ENCODE measurements at regions not wholly inside any gene's neighbourhood (a gene's known extent, or its start where the extent isn't known, plus 50 kb on each side); places are given as distances from the start of the nearest gene placed in this dataset.

DNA sequence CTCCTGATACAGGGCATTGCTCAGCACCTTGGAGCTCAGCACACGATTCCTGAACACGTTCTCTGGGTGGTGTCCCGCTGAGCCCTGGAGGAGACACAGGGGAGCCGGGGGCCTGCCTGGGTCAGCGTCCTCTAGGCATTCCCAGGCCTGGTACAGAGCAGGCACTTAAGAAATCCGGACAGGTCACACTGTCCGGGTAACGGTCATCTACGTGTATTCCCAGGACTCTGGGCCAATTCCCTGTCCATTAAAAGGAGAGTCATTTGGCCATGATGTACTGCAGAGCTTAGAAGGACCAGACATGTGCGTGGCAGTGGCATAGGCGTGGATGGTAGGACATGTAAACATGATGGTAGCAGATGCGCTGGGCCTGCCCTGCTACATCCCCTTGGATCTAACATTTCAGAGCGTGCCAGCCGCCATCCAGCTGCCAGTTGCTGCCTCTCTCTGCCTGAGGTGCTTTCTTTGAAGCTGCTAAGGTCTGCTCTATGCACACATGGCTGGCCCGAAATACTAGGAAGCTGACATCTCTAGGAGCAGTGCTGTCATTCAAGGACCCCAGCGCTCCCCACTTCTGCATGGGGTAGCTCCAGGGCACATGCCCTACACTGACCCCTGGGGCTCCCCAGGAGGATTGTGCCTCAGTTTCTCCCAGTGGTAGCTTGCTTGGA, 273.1 kb upstream of the RTL1 start:
- peaks cover 3% of the 10 kb centered on the region for H3K36me3 Mint-ChIP-seq (ENCODE audit: insufficient read depth)
- H3K27ac Mint-ChIP-seq = no peak overlapping the region
- H3K9me3 Mint-ChIP-seq = no peaks in the 10 kb centered on the region
- no peaks in the 10 kb centered on the region for H3K4me1 Mint-ChIP-seq (ENCODE audit: low read depth in 2 of 2)
- DNase-seq (no peak), ATAC-seq (replicated peaks) (no peak)
- no peak overlapping the region for H3K4me3 Mint-ChIP-seq
- H3K27me3 Mint-ChIP-seq = peaks cover 19 to 34% of the 10 kb centered on the region in 2 donors

DNA sequence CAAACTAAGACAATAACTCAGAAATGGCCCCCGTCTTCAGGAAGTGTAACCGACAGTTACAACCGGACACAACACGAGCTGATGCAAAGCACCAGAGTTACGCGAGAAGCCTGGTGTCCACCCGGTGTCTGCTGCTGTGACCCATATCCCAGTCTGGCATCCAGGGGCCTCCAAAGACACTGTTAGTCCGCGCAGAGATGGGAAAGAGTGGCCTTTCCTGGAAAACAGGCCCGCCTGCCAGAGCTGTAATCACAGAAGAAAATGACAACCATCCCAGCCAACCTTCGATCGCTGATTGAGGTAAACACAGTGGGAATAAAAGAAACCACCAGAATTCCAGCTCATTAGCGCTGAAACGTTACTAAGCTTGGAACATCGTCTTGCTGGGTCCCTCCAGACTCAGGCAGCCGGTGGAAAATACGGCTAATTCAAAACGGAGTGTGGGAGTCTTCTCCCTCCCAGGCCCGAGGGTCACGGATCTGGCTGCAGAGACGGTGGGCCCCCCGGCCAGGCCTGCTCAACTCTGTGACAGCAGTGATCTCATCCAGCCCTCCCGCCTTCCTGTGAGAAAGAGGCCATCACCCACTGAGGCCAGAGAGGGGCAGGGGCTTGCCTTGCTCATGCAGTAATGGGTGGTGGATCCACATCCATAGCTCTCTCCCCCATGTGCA, 273.9 kb upstream of the RTL1 start:
- Mint-ChIP-seq H3K4me3 (no peak overlapping the region), H3K9me3 (no peaks in the 10 kb centered on the region), H3K27ac (no peak overlapping the region), H3K27me3 (peaks cover 13 to 28% of the 10 kb centered on the region in 2 donors), H3K4me1 (ENCODE audit: low read depth in 2 of 2) (no peaks in the 10 kb centered on the region), H3K36me3 (ENCODE audit: insufficient read depth) (no peaks in the 10 kb centered on the region)
- ATAC-seq (replicated peaks) (no peak), DNase-seq (no peak)

DNA sequence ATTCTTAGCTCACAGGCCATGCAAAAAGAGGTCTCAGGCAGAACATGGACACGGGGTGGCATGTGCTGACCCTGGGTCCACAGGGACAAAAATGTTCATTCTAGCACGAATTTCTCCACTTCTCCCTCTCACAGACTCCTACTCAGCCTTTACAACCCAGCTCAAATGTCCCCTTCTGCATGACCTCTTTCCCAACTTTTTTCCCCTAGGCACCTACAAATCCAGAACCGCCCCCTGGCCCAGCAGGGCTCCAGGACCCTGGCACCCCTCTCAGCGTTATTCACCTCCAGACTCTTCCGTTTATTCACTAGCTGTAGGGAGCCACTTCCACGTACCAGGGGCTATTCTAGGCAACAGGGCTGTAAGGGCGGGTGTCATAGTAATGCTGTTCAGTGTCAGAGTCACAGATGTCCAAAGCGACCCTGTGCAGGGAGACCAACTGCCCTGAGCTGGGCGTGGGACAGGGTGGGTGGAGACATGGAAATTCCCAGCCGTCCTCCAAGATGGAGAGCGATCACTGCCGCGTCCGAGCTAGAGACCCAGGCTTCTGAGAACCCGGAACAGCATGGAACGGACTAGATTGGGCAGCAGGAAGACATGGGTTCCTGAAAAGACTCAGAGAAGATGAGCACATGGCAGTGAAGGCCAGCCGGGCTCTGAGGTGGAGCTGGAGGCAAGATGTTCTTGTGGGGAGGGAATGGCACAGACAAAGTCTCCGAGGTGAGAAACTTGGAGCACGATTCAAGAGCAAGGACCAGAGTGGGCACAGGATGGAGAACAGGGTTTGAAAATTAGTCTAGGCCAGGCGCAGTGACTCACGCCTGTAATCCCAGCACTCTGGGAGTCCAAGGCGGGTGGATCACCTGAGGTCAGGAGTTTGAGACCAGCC, 274.9 kb upstream of the RTL1 start:
- Mint-ChIP-seq H3K27me3 (peaks cover 11 to 25% of the 10 kb centered on the region in 2 donors), H3K4me3 (no peak overlapping the region), H3K4me1 (ENCODE audit: low read depth in 2 of 2) (no peaks in the 10 kb centered on the region), H3K9me3 (no peaks in the 10 kb centered on the region), H3K27ac (no peak overlapping the region), H3K36me3 (ENCODE audit: insufficient read depth) (no peaks in the 10 kb centered on the region)
- DNase-seq (no peak), ATAC-seq (replicated peaks) (no peak)

DNA sequence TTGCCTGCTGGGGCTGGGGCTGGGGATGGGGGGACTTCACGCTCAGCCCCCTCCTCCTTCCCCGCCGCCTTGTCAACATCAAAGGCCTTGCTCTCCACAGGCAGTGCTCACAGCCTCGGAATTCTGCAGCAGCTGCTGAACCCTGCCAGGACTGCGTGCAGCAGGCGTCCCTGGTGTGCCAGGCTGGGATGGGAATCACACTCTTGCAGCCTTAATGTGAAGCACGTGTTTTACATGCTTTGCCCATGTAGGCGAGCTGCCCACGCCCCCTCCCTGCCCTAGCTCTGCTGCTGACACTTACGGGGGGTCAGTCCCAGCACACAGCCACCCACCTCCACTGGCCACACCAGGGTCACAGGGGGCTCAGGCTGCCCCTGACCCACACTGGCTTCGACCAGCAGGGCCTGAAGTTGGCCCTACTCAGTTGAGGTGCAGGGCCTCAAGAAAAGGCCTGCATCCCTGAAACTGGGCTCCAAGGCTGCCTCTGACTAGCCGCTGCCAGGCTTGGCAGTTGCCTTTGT, 276.2 kb upstream of the RTL1 start:
- ATAC-seq (replicated peaks) = no peak
- no peaks in the 10 kb centered on the region for H3K9me3 Mint-ChIP-seq
- peaks cover 9 to 15% of the 10 kb centered on the region in 2 donors for H3K27me3 Mint-ChIP-seq
- H3K36me3 Mint-ChIP-seq (ENCODE audit: insufficient read depth) = no peaks in the 10 kb centered on the region
- no peak overlapping the region for H3K4me3 Mint-ChIP-seq
- no peaks in the 10 kb centered on the region for H3K4me1 Mint-ChIP-seq (ENCODE audit: low read depth in 2 of 2)
- H3K27ac Mint-ChIP-seq = no peak overlapping the region
- DNase-seq = no peak

DNA sequence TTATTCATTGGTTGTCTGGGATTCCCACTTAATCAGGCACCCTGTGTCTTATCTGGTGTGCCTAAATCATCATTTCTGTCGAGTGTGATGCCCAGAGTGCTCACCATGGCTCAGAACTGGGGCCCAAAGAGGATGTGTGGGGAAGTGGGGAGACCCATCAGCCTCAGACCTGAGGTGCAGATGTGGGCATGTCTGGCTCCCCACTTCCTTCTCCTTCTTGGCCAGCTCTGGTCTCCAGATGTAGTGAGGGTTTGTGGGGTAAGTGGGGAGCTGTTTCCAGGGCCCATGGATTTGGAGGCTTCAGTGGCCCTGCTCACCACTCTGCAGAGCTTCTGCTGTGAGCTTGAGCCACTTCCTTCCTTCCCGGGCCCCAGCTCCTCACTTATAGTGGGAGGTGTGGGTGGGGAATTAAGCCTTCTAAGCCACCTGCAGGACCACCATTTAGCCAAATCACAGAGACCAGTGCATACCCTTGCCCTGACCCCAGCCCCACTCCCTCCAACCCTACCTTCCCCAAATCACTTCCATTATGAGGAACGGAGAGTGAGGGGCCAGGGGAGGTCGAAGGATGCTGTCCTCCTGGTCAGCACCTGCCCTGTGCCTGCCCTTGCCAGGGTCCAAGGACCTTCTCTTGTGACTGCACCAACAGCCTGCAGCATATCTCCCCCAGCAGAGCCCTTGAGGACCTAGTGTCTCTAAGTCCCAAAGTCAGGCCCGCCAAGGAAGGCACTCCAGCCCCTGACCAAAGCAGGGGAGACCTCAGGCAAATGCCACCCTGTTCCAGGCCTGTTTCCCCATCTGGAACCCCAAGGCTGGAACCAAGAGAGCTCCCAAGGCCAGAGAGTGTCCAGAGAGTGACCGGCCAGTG, 278.2 kb upstream of the RTL1 start:
- no peak overlapping the region for H3K27ac Mint-ChIP-seq
- H3K4me1 Mint-ChIP-seq (ENCODE audit: low read depth in 2 of 2) = no peaks in the 10 kb centered on the region
- peaks cover 2% of the 10 kb centered on the region for H3K36me3 Mint-ChIP-seq (ENCODE audit: insufficient read depth)
- no peaks in the 10 kb centered on the region for H3K9me3 Mint-ChIP-seq
- H3K27me3 Mint-ChIP-seq = peaks cover 26 to 28% of the 10 kb centered on the region in 2 donors
- DNase-seq (no peak), ATAC-seq (replicated peaks) (no peak)
- no peak overlapping the region for H3K4me3 Mint-ChIP-seq

DNA sequence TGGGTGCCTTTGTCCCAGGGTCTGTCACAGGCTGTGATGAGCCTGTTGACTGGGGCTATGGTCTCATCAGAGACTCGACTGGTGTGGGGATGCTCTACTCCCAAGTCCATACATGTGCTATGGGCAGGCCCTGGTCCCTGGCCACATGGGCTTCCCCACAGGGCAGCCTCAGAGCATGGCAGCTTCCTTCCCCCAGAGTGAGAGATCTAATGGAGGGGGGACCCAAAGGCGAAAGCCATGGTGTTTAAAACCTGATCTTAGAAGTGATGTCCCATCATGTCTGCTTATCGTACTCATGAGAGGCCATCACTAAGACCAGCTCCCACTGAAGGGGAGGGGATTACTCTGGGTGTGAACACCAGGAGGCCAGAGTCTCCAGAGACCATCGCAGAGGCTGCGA, 279.0 kb upstream of the RTL1 start:
- DNase-seq (no peak), ATAC-seq (replicated peaks) (no peak)
- Mint-ChIP-seq H3K9me3 (no peaks in the 10 kb centered on the region), H3K36me3 (ENCODE audit: insufficient read depth) (peaks cover 2% of the 10 kb centered on the region), H3K4me3 (no peak overlapping the region), H3K4me1 (ENCODE audit: low read depth in 2 of 2) (no peaks in the 10 kb centered on the region), H3K27ac (no peak overlapping the region), H3K27me3 (peaks cover 30 to 31% of the 10 kb centered on the region in 2 donors)

DNA sequence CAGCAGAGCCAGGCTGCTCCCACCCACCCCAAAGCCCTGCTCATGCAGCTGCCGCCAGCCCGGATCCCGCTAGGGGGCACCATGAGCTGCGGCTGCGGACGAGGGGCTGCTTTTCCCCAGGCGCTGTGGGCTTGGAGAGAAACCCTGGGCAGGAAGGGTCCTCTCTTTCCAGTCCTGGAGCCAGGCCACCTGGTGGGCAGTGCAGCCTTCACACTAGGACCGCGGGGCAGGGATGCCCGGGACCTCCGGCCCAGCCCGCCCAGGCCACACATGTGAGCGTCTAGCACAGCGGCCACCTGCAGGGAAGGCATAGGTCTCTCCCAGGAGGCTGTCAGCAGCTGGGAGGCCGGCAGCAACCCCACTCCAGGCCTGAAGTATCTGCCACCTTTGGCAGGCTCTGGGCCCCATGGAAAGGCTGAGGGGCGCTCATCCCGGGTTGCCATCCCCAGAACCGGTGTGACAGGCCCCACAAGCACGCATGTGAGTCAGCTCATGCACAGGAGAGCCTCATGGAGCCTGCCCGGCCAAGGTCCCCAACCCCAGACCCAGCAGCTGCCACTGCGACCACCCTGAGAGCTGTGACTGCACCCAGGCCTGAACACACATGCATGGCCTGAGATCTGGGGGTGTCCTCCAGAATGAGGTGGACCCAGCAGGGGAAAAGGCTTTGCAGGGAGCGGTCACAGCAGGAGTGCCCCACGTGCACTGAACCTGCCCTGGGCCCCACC, 280.0 kb upstream of the RTL1 start:
- H3K27ac Mint-ChIP-seq = no peak overlapping the region
- H3K27me3 Mint-ChIP-seq = peaks cover 26% of the 10 kb centered on the region in 2 donors
- H3K9me3 Mint-ChIP-seq = no peaks in the 10 kb centered on the region
- peaks cover 2% of the 10 kb centered on the region for H3K36me3 Mint-ChIP-seq (ENCODE audit: insufficient read depth)
- DNase-seq = no peak
- no peak overlapping the region for H3K4me3 Mint-ChIP-seq
- H3K4me1 Mint-ChIP-seq (ENCODE audit: low read depth in 2 of 2) = no peaks in the 10 kb centered on the region
- no peak for ATAC-seq (replicated peaks)

DNA sequence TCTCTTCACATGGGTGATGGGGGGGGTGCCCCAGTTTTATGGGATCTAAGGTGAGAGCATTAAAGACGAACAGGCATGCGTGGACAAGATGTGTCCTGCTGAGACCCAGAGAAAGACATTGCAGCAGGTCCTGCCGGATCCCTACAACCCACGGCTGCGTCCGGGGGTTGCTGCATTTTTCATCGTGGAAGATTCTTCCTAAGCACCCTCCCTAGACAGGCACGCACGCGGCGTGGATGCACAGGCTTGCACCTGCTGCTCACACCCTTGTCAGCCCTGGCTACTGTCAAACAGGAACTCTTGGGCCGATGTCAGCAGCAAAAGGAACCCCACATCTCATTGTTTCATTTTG, 280.6 kb upstream of the RTL1 start:
- no peak overlapping the region for H3K4me3 Mint-ChIP-seq
- H3K27ac Mint-ChIP-seq = no peak overlapping the region
- no peak for ATAC-seq (replicated peaks)
- H3K9me3 Mint-ChIP-seq = no peaks in the 10 kb centered on the region
- peaks cover 2% of the 10 kb centered on the region for H3K36me3 Mint-ChIP-seq (ENCODE audit: insufficient read depth)
- peaks cover 23 to 24% of the 10 kb centered on the region in 2 donors for H3K27me3 Mint-ChIP-seq
- no peak for DNase-seq
- no peaks in the 10 kb centered on the region for H3K4me1 Mint-ChIP-seq (ENCODE audit: low read depth in 2 of 2)

DNA sequence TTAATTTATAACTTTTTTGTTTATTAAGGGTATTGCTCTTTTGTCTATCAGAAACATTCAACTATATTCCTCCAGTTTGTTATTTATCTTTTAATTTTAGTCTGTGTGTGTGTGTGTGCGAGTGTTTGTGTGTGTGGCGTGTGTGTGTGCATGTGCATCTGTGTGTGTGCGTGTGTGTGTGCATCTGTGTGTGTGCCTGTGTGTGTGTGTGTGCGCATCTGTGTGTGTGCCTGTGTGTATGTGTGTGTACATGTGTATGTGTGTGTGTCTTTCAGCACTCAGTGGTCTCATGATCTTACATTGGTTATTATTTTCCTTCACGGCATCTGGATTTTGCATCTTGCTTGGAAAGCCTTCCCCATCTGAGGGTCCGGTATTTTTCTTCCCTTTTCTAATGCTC, 281.1 kb upstream of the RTL1 start:
- Mint-ChIP-seq H3K4me3 (no peak overlapping the region), H3K9me3 (peaks cover 0 to 1% of the 10 kb centered on the region in 2 donors), H3K4me1 (ENCODE audit: low read depth in 2 of 2) (no peaks in the 10 kb centered on the region), H3K36me3 (ENCODE audit: insufficient read depth) (peaks cover 2% of the 10 kb centered on the region), H3K27me3 (peaks cover 23 to 24% of the 10 kb centered on the region in 2 donors), H3K27ac (no peak overlapping the region)
- no peak for DNase-seq
- no peak for ATAC-seq (replicated peaks)

DNA sequence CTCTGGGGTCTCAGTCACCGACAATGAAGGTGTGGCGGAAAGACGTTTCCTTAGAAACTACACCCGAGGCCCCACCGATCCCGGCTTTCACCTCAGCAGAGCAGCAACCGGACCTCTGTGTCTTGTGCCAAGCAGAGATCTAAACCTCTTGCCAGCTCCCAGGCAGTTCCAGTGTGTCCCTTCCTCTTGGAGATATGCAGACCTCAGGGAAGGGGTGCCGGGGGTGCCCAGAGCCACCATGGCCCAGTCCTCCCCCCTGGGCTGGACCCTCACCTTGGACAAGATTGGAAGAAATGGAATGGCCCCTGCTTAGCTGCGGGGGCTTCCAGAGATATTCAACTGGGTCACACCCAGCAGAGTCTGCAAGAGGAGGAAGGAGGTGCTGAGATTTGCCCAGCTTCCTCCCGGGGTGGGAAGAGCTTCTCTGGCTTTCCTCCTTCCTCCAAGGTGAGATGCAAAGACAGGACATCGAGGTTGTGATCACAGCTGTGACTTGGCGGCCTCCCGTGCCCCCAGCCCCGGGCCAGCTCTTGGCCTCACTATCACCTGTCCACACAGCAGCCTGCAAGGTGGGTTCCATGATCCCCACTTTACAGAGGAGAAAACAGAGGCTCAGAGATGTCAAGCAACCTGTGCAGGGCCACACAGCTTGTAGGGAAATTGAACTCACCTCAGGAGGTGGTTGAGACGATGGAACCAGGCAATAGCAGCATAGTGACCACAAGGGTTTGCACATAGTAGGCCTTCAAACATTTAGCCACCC, 281.7 kb upstream of the RTL1 start:
- Mint-ChIP-seq H3K4me1 (ENCODE audit: low read depth in 2 of 2) (no peaks in the 10 kb centered on the region), H3K4me3 (no peak overlapping the region), H3K9me3 (peaks cover 0 to 2% of the 10 kb centered on the region in 2 donors), H3K27ac (no peak overlapping the region), H3K36me3 (ENCODE audit: insufficient read depth) (peaks cover 2% of the 10 kb centered on the region), H3K27me3 (peaks cover 23 to 24% of the 10 kb centered on the region in 2 donors)
- DNase-seq = no peak
- no peak for ATAC-seq (replicated peaks)

DNA sequence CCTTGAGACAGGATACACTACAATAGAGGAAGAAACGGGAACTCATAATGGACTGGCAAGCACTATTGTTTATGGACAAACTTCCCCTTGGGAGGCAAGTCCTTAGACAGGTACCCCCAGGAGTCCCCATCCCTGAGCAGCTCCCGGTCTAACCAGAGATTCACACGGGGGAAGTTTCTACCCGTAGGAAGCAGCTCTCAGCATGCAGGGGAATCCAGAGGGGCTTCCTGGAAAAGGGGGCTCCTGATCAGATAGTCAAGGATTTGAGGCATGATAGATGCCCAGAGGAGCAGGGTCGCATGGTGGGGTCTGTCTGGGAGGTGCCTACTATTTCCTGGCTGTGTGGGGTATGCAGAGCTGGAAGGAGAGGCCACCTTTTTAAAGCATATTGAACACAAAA, 282.4 kb upstream of the RTL1 start:
- Mint-ChIP-seq H3K4me1 (ENCODE audit: low read depth in 2 of 2) (no peaks in the 10 kb centered on the region), H3K36me3 (ENCODE audit: insufficient read depth) (peaks cover 2% of the 10 kb centered on the region), H3K9me3 (peaks cover 0 to 2% of the 10 kb centered on the region in 2 donors), H3K4me3 (no peak overlapping the region), H3K27me3 (peaks cover 23 to 24% of the 10 kb centered on the region in 2 donors), H3K27ac (no peak overlapping the region)
- DNase-seq (no peak), ATAC-seq (replicated peaks) (no peak)

DNA sequence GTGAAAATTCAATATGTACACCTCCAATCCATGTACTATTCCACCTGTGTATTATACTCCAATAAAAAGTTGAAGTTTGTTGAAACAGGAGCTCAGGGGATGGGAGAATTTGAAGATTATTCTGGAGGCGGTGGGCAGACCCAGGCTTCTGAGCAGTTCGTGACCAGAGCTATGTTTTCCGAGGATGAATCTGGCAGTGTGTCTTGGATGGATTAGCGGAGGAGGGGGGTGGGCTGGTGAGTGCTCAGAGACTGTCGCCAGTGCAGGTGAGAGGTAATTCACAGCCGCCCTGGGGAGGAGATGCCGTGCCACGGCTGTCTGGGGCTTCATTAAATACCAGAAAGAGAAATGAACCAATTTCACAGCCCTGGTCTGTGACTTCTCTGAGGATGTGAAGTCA, 283.0 kb upstream of the RTL1 start:
- DNase-seq (no peak), ATAC-seq (replicated peaks) (no peak)
- Mint-ChIP-seq H3K4me3 (no peak overlapping the region), H3K4me1 (ENCODE audit: low read depth in 2 of 2) (no peaks in the 10 kb centered on the region), H3K9me3 (peaks cover 0 to 2% of the 10 kb centered on the region in 2 donors), H3K27me3 (peaks cover 23 to 24% of the 10 kb centered on the region in 2 donors), H3K36me3 (ENCODE audit: insufficient read depth) (peaks cover 2% of the 10 kb centered on the region), H3K27ac (no peak overlapping the region)
